Right atrium auricular region (tissue), 2 donors: ENCODE measurements at regions not wholly inside any gene's neighbourhood (a gene's known extent, or its start where the extent isn't known, plus 50 kb on each side); places are given as distances from the start of the nearest gene placed in this dataset.

Source experiments
- DNase-seq: peaks from one replicate; pipeline ENCODE4 v3.0.0-alpha.2; 2019; ENCODE audit warnings: low spot score
- H3K27ac ChIP-seq, 2 donors: fragments of 200-600 bp; sonication (generic); 1 replicate in 1 of 2; 2 replicates in 1 of 2; pipeline ENCODE4 v1.5.1; 2016 to 2019
- H3K27me3 ChIP-seq, 2 donors: fragments of 200-600 bp; sonication (generic); one replicate each; pipeline versions ENCODE4 v1.5.1 to v1.6.0; 2017 to 2019
- H3K36me3 ChIP-seq: fragments of 200-600 bp; sonication (generic); one replicate; pipeline ENCODE4 v1.5.1; 2016
- H3K4me1 ChIP-seq, 2 donors: fragments of 200-600 bp; sonication (generic); one replicate each; pipeline versions ENCODE4 v1.5.1 to v1.6.0; 2017 to 2019
- H3K4me3 ChIP-seq, 2 donors: fragments of 200-600 bp; sonication (generic); 1 replicate in 1 of 2; 2 replicates in 1 of 2; pipeline ENCODE4 v1.5.1; 2017 to 2019; ENCODE audit warnings: mild to moderate bottlenecking in 1 of 2, moderate library complexity in 1 of 2
- H3K9me3 ChIP-seq, 2 donors: fragments of 200-600 bp; sonication (generic); one replicate each; pipeline ENCODE4 v1.5.1; 2019
- CTCF ChIP-seq, 2 donors: fragments of 200-600 bp; sonication (generic); IDR thresholded peaks; one replicate each; pipeline ENCODE4 v1.5.1; 2019; ENCODE audit warnings: antibody characterized with exemption in 2 of 2

DNA sequence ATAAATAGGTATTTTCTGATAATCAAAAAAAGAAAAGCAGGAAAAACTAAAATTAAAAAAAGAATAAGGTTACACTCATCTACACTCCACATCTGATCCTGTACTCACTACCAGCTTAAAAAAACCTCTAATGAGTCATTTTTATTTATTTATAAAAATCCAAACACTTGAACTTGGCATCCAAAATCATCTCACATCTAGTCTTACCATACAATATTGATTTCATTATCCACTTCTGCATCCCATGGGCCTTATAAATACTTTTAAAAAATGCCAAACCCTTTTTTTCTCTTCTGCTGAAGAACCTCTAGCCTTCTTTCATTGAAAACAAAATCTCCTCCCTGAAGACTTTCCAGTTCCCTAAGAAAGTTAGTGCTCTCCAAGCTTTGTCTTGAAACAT, 109.7 kb downstream of the TMTC3 start:
- Histone ChIP-seq H3K27ac (no peak overlapping the region), H3K9me3 (no peaks in the 10 kb centered on the region), H3K4me3 (no peak overlapping the region), H3K27me3 (no peaks in the 10 kb centered on the region), H3K36me3 (no peaks in the 10 kb centered on the region), H3K4me1 (no peaks in the 10 kb centered on the region)
- TF ChIP-seq CTCF (IDR thresholded peaks at IDR 0.05): no peak
- no peak for DNase-seq

GRCh38 chr12:88253371-88253978, 111.4 kb downstream of the TMTC3 start:
- H3K27ac ChIP-seq: no peak overlapping the region

GRCh38 chr12:88255224-88255623, 113.1 kb downstream of the TMTC3 start:
- no peaks in the 10 kb centered on the region for H3K36me3 ChIP-seq
- H3K4me3 ChIP-seq: no peak overlapping the region
- no peak overlapping the region for H3K27ac ChIP-seq
- DNase-seq: no peak
- H3K27me3 ChIP-seq: no peaks in the 10 kb centered on the region
- no peaks in the 10 kb centered on the region for H3K4me1 ChIP-seq
- no peaks in the 10 kb centered on the region for H3K9me3 ChIP-seq
- no peak for TF ChIP-seq CTCF (IDR thresholded peaks at IDR 0.05)

More at GRCh38 chr12:88253371-88253978, 111.4 kb downstream of the TMTC3 start:
- H3K4me3 ChIP-seq: no peak overlapping the region
- no peak for DNase-seq
- no peaks in the 10 kb centered on the region for H3K27me3 ChIP-seq
- no peak for TF ChIP-seq CTCF (IDR thresholded peaks at IDR 0.05)
- no peaks in the 10 kb centered on the region for H3K4me1 ChIP-seq
- no peaks in the 10 kb centered on the region for H3K36me3 ChIP-seq
- no peaks in the 10 kb centered on the region for H3K9me3 ChIP-seq

DNA sequence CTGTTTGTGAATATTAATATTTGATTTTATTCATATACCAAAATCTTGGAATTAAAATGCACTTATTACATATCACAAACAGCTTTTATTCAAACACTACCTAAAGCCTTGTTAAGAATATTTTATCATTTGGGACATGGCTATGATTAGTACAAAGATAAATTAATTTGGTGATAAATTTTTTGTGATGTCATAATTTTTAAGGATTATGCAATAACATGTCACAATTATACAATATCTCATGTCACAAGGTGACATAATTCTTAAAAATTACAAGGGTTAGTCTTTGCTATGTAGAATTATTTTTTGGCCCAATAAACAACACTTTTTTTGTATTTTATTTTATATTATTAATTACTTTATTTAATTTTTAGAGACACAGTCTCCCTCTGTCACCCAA, 113.7 kb downstream of the TMTC3 start:
- Histone ChIP-seq H3K4me3 (no peak overlapping the region), H3K27me3 (no peaks in the 10 kb centered on the region), H3K27ac (no peak overlapping the region), H3K36me3 (no peaks in the 10 kb centered on the region), H3K4me1 (no peaks in the 10 kb centered on the region), H3K9me3 (no peaks in the 10 kb centered on the region)
- no peak for TF ChIP-seq CTCF (IDR thresholded peaks at IDR 0.05)
- DNase-seq: no peak

GRCh38 chr12:88258396-88258795, 116.3 kb downstream of the TMTC3 start:
- Histone ChIP-seq H3K27me3 (no peaks in the 10 kb centered on the region), H3K36me3 (no peaks in the 10 kb centered on the region), H3K4me1 (no peaks in the 10 kb centered on the region), H3K4me3 (no peak overlapping the region), H3K27ac (no peak overlapping the region), H3K9me3 (no peaks in the 10 kb centered on the region)
- DNase-seq: no peak
- no peak for TF ChIP-seq CTCF (IDR thresholded peaks at IDR 0.05)

DNA sequence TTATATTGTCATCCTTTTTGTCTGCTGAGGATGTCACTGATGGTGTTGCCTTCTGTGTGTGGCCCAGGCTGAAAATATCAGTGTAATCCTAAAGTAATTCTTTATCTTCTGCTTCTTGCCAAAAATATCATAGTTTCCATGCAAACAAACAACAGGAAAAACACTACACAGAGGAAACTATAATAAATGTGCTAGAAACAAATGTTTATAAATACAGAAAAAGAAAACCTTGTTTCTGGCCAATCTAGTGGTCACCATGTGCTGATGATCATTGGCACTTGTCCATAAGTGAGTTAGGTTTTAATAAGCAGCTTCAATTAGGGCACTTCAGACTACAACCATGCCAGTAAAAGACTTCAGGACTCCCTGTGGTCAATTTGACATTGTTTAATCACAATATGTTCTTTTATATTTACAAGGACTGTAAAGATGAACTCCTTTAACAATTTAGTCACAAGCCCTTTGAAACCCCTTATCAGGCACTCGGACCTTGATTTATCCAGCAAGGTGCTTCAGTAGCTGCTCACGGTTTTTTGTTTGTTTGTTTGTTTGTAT, 124.8 kb downstream of the TMTC3 start:
- Histone ChIP-seq H3K4me1 (no peaks in the 10 kb centered on the region), H3K9me3 (no peaks in the 10 kb centered on the region), H3K4me3 (no peak overlapping the region), H3K27me3 (no peaks in the 10 kb centered on the region), H3K27ac (no peak overlapping the region), H3K36me3 (no peaks in the 10 kb centered on the region)
- TF ChIP-seq CTCF (IDR thresholded peaks at IDR 0.05): no peak
- no peak for DNase-seq
